Stimulated activated CD4-positive, alpha-beta T cell treated with anti-CD3 and anti-CD28 coated beads, Interleukin-4, amount 100 ng/mL, for 4 hours (primary cell): ENCODE measurements at regions not wholly inside any gene's neighbourhood (a gene's known extent, or its start where the extent isn't known, plus 50 kb on each side); places are given as distances from the start of the nearest gene placed in this dataset.

ENCODE experiments used
- DNase-seq, 2 experiments: peaks; one replicate each; pipeline ENCODE4 v3.0.0-alpha.2; 2020

GRCh38 chr6:22036699-22037098, 260.1 kb downstream of the PRL start:
- no peak for DNase-seq

GRCh38 chr6:22041797-22042480, 254.9 kb downstream of the PRL start:
- DNase-seq = no peak

GRCh38 chr6:22042706-22043105, 254.1 kb downstream of the PRL start:
- no peak for DNase-seq

- no peak for DNase-seq
These were observed 253.4 kb downstream of the PRL start for GRCh38 chr6:22043284-22043962.

- no peak for DNase-seq
These were observed 251.4 kb downstream of the PRL start for GRCh38 chr6:22045261-22045912.

GRCh38 chr6:22049002-22049401, 247.8 kb downstream of the PRL start:
- no peak for DNase-seq

GRCh38 chr6:22053391-22053997, 243.3 kb downstream of the PRL start:
- no peak for DNase-seq

- DNase-seq = no peak
These were observed 240.4 kb downstream of the PRL start for GRCh38 chr6:22056398-22056797.

GRCh38 chr6:22057962-22058361, 238.9 kb downstream of the PRL start:
- no peak for DNase-seq

GRCh38 chr6:22059126-22059525, 237.7 kb downstream of the PRL start:
- DNase-seq = no peak

- DNase-seq = no peak
These were observed 236.9 kb downstream of the PRL start for GRCh38 chr6:22059946-22060345.

GRCh38 chr6:22062807-22063408, 233.9 kb downstream of the PRL start:
- DNase-seq = peak; percentile 7 to 60

GRCh38 chr6:22064558-22064957, 232.3 kb downstream of the PRL start:
- no peak for DNase-seq

GRCh38 chr6:22067122-22067521, 229.7 kb downstream of the PRL start:
- no peak for DNase-seq

GRCh38 chr6:22067671-22068070, 229.2 kb downstream of the PRL start:
- DNase-seq = no peak

- no peak for DNase-seq
These were observed 228.1 kb downstream of the PRL start for GRCh38 chr6:22068561-22069305.

- no peak for DNase-seq
These were observed 227.5 kb downstream of the PRL start for GRCh38 chr6:22069306-22069800.

- no peak for DNase-seq
These were observed 225.4 kb downstream of the PRL start for GRCh38 chr6:22071270-22072041.

GRCh38 chr6:22072949-22073348, 223.9 kb downstream of the PRL start:
- no peak for DNase-seq

GRCh38 chr6:22073516-22074198, 223.2 kb downstream of the PRL start:
- DNase-seq = no peak

GRCh38 chr6:22078288-22078687, 218.5 kb downstream of the PRL start:
- no peak for DNase-seq
